ENCODE measurements at regions not wholly inside any gene's neighbourhood (a gene's known extent, or its start where the extent isn't known, plus 50 kb on each side); places are given as distances from the start of the nearest gene placed in this dataset.

GRCh38 chr18:25454270-25454659 is 102.3 kb upstream of the ZNF521 start:
- no peak overlapping the region for H3K4me3 ChIP-seq (ENCODE audit: low read depth, low read length)
- no peak for DNase-seq (ENCODE audit: low read depth)
- H3K36me3 ChIP-seq (ENCODE audit: control insufficient read depth, insufficient read depth, low read length) = no peaks in the 10 kb centered on the region
- no peak for TF ChIP-seq CTCF (IDR thresholded peaks at IDR 0.05; ENCODE audit: insufficient read depth, low read length, poor library complexity, severe bottlenecking)
- no peaks in the 10 kb centered on the region for H3K27me3 ChIP-seq (ENCODE audit: control insufficient read depth, insufficient read depth, low read length)

- H3K36me3 ChIP-seq (ENCODE audit: control insufficient read depth, insufficient read depth, low read length) = no peaks in the 10 kb centered on the region
- no peaks in the 10 kb centered on the region for H3K27me3 ChIP-seq (ENCODE audit: control insufficient read depth, insufficient read depth, low read length)
- peak; percentile 7 for DNase-seq (ENCODE audit: low read depth)
- no peak for TF ChIP-seq CTCF (IDR thresholded peaks at IDR 0.05; ENCODE audit: insufficient read depth, low read length, poor library complexity, severe bottlenecking)
- H3K4me3 ChIP-seq (ENCODE audit: low read depth, low read length) = no peak overlapping the region
Observed at GRCh38 chr18:25453556-25454269, 101.7 kb upstream of the ZNF521 start.

- DNase-seq (ENCODE audit: low read depth) = no peak
Observed at GRCh38 chr18:25451077-25451658, 99.2 kb upstream of the ZNF521 start.

GRCh38 chr18:25449046-25449445 is 97.1 kb upstream of the ZNF521 start:
- DNase-seq (ENCODE audit: low read depth) = no peak
- H3K4me3 ChIP-seq (ENCODE audit: low read depth, low read length) = no peak overlapping the region
- TF ChIP-seq CTCF (IDR thresholded peaks at IDR 0.05; ENCODE audit: insufficient read depth, low read length, poor library complexity, severe bottlenecking) = no peak

More at GRCh38 chr18:25451077-25451658, 99.2 kb upstream of the ZNF521 start:
- TF ChIP-seq CTCF (IDR thresholded peaks at IDR 0.05; ENCODE audit: insufficient read depth, low read length, poor library complexity, severe bottlenecking) = no peak
- H3K36me3 ChIP-seq (ENCODE audit: control insufficient read depth, insufficient read depth, low read length) = no peaks in the 10 kb centered on the region
- no peaks in the 10 kb centered on the region for H3K27me3 ChIP-seq (ENCODE audit: control insufficient read depth, insufficient read depth, low read length)
- H3K4me3 ChIP-seq (ENCODE audit: low read depth, low read length) = no peak overlapping the region

GRCh38 chr18:25446972-25447371 is 95.0 kb upstream of the ZNF521 start:
- Histone ChIP-seq H3K4me3 (ENCODE audit: low read depth, low read length) (no peak overlapping the region), H3K27me3 (ENCODE audit: control insufficient read depth, insufficient read depth, low read length) (no peaks in the 10 kb centered on the region), H3K36me3 (ENCODE audit: control insufficient read depth, insufficient read depth, low read length) (no peaks in the 10 kb centered on the region)
- TF ChIP-seq CTCF (IDR thresholded peaks at IDR 0.05; ENCODE audit: insufficient read depth, low read length, poor library complexity, severe bottlenecking) = no peak
- DNase-seq (ENCODE audit: low read depth) = no peak

More at GRCh38 chr18:25449046-25449445, 97.1 kb upstream of the ZNF521 start:
- Histone ChIP-seq H3K27me3 (ENCODE audit: control insufficient read depth, insufficient read depth, low read length) (no peaks in the 10 kb centered on the region), H3K36me3 (ENCODE audit: control insufficient read depth, insufficient read depth, low read length) (no peaks in the 10 kb centered on the region)
